ENCODE measurements at regions not wholly inside any gene's neighbourhood (a gene's known extent, or its start where the extent isn't known, plus 50 kb on each side); places are given as distances from the start of the nearest gene placed in this dataset.
"Not testable (repeated sequence)": the region's sequence is repeated elsewhere in the genome, so short reads cannot be mapped to it uniquely, and the experiment has no call there.

DNA sequence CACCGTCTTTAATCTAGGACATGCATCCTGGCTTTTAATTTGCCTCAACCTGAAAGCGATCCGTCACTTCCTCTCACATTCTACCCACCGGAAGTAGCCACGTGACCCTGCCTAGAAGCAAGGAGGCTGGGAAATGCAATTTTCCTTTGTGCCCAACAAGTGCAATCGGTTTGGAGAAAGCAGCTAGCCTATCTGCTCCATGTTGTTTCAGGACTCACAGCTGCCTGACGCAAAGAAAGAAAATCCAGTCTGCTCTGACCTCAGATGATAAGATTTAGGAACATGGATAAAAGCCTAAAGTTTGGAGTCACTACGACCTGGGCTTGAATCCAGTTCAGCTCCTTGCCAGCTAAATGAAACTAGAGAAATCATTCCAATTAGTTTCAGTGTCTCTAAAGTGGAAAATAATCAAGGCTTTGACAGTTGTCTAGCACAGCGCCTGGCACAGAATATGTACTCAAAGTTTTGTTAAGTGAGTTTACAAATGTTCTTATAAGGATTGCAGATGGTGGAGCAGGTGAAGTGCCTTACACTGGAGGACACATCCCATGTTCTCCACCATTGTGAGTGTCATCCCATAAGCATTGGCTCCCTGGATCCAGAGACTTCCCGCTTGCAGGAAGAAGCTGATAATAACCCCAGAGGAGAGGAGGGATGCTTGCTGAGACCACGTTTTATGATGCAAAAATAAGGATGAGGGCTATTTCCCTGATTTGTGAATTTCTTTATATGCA is 553.7 kb downstream of the MN1 start:
- DNase-seq (ENCODE audit: low read depth in 2 of 2), result no peak

DNA sequence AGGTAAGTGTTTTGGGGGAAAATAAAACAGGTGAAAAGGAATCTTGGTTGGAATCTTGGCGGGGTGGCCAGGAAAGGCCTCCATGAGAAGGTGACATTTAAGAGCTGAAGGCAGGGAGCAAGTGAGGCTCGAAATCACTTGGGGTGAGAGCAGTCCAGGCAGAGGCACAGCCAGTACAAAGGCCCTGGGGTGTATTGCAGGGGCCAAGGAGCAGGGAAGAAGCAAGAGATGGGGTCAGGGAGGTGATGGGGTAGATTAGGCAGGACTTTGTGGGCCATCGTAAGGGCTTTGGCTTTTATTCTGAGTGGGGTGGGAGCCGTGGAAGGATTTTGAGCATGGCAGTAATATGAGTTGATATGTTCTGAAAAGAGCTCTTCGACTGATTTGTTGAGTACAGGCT is 551.1 kb downstream of the MN1 start:
- DNase-seq (ENCODE audit: low read depth in 2 of 2), result no peak

DNA sequence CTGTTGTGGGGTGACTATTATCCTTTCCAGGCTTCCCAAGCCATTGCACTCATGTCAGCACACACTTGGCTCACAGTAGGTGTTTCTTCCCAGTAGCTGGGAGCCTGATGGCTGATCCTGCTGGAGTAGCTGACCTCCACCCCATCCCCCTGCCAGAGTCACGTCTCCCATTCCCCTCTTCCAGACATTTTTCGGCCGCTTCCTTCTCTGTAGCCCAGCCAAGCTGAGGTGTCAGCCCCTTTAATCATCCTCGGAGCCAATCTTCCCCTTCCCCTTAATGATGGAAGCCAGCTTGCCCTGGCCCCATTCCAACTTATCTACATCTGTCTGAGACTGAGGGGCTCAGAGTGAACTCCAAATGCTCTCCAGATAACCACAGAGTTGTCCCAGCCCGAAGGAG is 550.7 kb downstream of the MN1 start:
- DNase-seq (ENCODE audit: low read depth in 2 of 2), result no peak

DNA sequence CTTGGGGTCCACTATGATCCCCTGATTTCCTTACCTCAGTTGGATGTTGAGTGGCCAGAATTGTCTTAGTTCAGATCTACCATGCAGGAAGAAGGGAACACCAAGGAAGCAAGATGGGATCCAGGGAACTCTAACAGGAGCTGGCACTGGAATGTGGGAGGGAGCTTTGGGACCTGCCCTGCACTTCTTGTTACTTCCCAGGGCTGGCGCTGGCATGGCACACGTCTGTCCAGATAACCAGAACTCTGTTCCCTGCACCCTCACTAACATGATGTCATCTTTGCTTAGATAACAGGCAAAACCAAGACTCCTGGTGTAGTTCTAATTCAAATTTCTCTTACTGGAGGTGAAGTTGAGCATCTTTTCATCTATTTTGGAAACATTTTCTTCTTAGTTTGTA is 550.0 kb downstream of the MN1 start:
- no peak for DNase-seq (ENCODE audit: low read depth in 2 of 2)

DNA sequence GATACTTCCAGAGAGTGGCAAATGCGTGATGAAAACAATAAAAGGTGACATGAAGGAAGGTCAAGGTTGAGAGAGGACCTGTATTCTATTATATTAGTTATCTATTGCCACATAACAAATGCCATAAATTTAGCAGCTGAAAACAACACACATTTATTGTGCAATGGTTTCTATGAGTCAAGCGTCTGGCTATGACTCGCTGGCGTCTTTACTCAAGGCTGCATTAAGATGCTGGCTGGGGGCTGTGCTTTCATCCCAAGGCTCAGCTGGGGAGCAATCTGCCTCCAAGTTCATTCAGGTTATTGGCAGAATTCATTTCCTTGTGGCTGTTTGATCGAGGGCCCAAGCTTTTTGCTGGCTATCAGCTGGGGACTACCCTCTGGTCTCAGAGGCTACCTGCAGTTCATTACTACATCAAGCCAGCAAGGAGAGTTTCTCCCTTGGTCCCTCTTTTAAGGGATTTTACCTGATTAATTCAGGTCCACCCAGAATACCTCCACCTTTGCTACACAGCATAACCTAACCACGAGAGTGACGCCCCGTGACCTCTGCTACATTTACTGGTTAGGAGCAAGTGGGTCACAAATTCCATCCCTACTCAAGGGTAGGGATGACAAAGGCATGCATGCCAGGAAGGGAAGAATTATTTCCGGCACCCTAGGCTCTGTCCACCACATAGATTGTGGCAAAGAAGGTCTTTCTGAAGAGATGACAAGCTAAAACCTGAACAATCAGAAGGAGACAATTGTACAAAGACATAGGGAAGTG is 549.1 kb downstream of the MN1 start:
- DNase-seq (ENCODE audit: low read depth in 2 of 2), result no peak

DNA sequence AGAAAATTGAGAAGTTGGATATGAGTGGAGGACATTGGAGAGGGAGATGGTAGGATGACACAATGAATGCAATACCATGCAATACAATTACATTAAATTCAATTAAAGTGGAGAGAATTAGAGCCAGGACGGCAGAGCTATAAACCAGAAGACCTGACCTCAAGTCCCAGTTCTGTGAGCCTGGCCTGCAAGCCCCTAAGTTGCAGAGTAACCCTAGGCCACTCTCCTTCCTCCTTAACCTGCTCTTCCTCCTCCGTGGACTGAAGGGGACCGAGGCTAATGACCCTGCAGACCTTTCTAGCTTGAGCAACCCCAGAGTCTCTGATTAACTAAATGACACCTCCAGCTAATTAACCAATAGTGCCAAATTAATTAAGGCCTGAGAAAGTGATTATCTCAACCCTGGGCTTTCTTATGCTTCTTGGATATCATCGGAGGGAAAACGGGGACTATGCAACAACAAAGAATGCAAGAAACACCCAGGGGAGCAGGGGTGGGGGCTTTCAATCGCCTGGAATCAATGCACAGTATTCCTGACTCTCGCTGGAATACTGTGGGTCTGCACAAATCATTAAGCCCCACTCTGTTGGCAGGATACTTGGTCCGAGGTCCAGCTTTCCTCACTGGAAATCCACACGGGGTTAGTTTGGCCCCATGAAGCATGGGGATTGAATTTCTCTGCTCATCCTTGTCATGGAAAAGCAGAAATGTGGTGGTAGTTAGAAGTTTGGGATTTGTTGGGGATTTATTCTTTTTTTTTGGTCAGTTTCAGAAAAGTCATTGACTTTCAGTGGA is 548.3 kb downstream of the MN1 start:
- DNase-seq (ENCODE audit: low read depth in 2 of 2), result no peak

DNA sequence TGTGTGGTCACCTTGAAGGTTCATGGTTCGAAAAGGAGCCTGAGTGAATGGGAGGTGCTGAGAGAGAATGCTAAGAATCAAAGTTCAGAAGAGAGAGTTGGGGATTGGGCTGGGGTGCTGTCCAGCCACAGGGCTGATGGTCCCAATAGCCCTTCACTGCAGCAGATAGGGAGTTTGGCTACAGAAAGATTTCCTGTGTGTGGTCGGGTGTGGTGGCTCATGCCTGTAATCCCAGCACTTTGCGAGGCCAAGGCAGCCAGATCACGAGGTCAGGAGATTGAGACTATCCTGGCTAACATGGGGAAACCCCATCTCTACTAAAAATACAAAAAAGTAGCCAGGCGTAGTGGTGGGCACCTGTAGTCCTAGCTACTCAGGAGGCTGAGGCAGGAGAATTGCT is 547.5 kb downstream of the MN1 start:
- DNase-seq (ENCODE audit: low read depth in 2 of 2), result not testable (repeated sequence)

DNA sequence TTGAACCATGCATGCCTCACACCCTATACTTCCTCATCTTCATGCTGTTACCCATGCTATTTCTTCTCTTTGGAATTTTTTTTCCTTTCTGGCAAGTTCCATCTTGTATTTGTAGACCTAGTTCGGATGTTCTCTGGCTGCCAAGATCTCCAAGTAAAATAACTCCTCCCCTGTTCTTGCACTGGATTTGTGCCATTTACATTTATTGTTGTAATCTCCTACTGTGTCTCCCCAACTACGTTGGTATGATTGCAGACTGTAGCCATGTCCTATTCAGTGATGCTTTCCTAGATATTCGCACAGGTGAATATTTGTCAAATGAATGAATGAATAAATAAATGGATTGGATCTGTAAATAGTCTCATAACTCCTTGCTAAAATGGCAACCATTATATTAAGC is 546.0 kb downstream of the MN1 start:
- no peak for DNase-seq (ENCODE audit: low read depth in 2 of 2)

DNA sequence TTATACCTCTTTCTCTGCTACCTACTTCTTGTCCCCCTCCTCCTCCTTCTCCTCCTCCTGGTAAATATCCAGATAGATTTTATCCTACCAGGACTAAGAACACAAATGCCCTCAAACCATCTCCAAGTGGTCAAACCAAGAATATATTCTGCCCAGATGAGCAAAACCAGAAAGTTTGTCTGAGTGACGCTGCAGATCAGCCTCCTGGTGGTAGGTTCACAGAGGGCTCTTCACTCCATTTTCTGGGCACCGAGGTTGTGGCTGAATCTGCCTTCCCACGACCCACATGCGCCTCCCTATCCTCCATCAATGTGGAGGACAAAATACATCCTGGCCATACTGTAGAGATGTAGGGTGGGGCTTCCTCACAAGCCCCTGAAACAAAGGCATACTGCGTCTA is 543.6 kb downstream of the MN1 start:
- DNase-seq (ENCODE audit: low read depth in 2 of 2), result no peak

DNA sequence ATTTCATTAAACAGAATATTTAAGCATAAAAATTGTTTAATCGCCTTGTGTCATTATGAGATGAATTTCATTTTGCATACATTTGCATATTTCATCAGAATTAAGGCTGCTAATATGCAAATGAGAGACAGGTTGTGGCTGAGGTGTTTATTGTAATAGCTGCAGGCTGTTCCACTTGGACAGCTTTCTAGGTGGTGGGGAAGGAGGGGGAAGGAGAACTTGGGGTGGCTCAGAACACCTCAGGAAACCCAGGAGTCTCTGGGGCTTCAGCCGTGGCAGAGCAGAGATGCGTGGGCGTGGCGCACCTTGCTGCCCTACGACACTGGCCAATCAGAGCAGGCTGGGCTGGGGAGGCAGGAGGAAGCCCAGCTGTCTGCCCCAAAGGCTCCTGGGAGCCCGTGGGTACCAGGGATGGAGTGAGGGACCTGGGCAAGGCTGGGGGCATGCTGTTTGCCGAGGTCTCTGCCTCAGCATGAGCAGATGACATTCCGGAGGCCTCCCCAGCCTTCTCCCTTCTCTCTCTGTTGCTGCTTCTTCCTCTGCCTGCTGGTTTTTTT is 542.9 kb downstream of the MN1 start:
- DNase-seq (ENCODE audit: low read depth in 2 of 2), result no peak

DNA sequence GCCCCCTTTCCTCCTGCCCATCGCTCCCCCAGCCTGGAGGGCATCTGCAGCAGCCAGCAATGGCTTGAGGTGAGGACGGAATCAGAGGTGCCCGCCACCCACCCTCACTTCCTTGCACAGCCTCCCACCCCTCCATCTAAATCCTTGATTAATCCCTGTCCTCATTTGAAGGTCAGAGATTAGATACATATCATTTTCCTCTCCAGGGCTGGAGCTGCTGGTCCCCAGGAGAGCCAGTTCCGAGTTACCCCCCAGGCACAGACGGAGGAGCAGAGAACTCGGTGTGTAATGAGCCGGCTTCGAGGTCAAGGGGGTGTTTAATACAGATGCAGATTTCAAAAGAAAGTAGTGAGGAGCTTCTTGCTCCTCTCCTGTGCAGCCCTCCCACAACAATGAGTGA is 542.1 kb downstream of the MN1 start:
- DNase-seq (ENCODE audit: low read depth in 2 of 2), result no peak

DNA sequence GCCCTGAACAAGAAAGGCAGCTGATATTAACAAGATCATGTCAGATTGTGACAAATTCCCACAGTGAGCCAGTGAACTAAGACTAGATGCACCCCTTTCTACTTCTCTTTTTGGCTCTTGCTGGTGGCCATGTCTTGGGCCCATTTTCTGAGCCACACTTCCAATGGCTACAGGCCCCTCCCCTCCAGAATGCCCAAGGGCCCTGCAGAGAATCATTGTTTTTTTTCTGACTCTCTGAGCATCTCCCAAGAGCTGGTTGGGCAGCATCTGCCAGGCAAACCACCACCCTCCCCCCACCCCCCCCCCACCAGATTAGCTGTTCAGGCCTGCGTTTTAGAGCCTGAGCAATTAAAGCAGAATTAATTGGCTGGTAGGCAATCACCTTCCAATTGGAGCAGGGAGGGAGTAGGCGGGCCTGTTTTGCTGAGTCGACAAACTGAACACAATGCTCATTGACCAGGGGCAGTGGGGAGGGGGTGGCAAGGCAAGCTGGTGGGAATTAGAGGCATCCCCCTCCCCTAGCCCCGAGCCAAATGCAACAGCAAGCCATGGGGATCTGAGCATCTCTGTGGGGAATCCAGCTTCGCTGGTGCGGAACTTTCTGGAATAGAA is 541.4 kb downstream of the MN1 start:
- no peak for DNase-seq (ENCODE audit: low read depth in 2 of 2)

DNA sequence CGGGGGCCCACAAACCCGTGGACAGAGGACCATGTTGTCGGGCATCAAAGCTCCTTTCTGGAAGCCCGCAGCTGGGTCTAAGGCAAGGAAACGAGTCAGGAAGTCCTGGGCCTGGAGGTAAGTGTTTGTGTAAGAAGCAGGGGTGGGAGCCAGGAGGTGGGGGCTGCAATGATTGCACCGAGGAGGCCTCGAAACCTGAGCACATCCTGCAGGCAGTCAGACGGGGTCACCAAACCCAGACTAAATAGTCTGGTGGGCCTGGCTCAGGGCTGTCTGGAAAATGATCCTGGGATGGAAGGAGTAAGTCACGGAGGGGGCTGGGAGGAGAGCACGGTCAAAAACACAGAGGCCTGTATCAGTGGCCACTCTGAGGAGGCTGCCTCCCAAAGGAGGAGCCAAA is 539.2 kb downstream of the MN1 start:
- DNase-seq (ENCODE audit: low read depth in 2 of 2), result no peak

DNA sequence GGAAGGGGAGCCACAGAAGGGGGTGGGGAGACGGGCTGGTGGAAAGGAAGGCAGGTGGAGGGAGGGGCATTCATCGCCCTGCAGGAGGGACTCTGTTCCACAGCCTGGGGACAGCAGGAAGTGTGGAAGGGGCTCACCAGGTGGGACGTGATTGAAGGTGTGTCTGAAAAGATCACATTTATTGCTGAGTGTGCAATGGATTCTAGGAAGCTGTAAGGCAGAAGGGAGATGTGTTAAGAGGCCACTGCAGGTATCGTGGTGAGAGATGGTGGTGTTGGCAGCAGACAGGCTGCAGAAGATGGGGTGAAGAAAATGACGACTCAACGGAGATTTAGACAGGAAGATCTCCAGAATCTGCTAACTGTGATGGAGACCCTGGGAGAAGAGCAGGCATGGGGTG is 537.4 kb downstream of the MN1 start:
- DNase-seq (ENCODE audit: low read depth in 2 of 2), result no peak

DNA sequence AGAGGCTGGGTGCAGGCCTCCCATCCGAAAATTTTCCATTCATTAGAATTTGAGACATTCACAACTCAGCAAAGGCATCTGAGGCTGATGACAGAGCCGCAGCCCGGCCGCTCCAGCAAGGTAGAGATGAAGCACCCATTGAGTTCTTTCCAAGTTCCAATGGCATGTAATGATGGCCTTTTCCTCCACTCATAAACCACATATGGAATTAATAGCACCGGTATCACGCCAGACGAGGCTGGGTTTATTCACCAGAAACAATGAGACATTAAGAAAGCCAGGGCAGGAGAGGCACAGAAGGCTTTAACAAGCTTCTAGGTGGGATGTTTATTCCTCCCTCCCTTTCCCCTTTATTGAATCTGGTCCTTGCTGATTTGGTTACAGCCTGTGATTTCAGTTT is 534.4 kb downstream of the MN1 start:
- DNase-seq (ENCODE audit: low read depth in 2 of 2), result no peak

DNA sequence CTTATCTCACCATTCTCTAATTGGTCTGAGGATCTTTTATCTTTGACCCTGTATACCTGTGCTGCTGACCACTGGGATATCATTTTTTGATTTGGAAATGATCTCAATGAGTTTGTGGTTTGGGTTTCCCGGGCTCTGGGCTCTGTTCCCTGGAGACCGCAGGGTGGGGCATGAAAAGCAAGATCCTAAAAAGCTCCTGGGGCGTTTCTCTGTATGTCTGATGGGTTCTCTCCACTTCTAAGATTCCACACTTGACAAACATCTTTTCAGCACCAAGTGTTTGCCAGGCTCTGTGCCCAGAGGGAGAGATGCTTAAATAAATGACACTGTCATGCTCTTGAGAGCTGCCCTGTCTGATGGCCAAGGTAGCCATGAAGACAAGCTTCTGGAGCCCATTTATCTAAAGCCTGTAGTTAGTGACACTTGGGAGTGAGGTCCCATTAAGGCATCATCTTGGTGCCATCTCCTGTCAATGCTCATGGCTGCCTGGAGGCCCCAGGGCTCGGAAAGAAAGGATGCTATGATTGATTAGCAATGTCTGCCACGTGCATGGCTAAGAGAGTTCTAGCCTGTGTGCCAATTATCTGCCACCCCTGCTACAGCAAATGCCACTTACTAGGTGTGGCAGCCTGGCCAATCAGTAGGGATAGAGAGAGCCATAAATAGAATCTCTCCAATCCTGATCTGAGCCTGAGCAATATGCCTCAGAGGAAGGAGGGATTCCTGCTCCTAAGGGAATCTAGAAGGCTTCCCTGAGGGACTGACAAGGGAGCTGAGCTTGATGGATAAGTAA is 531.6 kb downstream of the MN1 start:
- DNase-seq (ENCODE audit: low read depth in 2 of 2), result no peak

DNA sequence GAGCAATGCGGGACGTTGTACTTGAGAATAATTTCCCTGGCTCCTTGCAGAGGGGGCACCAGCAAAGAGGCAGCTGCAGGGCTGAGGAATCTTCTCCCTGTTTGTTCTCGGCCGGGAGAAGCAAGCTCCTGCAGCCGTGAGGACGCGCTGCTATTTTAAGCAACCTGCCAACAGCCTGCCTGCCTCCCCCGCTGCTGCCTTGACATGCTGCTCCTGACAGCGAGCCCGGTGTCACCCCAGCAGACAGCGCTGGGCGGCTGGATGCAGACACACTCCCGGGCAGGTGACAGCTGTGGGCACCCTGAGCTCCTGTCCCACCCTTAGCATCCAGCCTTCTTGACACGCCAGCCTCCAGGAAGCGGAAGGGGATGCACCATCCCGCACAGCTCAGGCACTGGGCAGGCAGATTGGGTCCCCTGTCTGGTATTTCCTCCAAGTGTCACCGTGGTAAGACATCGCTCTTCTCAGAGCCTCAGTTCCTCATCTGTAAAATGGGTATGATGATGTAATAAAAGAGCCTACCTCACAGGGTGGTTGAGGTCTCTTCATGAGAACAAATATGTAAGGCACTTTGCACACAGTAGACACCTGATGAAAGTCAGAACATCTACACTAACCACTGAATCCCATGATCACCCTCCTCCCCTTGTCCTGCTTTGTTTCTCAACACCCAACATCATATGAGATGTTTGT is 530.6 kb downstream of the MN1 start:
- no peak for DNase-seq (ENCODE audit: low read depth in 2 of 2)

DNA sequence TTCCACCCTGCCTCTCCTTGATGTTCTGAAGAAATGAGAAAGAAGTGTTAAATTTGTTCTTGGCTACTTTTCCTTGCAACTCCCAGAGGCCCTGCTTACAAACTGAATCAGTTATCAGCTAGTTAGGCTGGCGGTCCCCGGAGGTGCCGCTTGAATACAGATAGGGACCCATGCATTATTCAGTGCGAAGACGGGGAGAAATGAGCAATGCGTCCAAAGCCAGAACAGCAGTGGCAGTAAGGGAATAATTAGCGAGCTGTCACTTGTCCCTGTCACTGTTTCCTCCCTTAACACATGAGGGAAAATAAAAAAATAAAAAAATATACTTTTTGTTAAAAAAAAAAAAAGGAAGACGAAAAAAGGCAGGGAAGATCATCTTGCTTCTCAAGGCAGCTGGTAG is 528.1 kb downstream of the MN1 start:
- DNase-seq (ENCODE audit: low read depth in 2 of 2), result no peak

DNA sequence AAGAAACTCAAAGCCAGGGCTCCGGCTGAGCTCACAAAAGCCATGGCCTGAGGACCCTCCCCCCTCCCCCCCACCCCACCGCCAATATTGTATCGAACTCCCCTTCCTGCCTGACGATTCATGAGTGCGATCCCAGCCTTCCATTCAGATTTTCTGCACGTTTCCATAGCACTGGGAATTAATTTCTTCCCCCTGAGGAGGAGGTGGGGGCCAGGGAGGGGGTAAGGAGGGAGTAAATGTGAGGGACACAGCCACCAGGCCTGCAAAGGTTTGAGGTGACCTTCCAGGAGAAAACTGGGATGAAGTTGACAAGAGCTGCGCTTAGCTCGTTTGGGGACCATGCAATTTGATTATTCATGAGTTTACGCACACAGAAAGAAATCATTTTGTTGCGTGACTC is 527.7 kb downstream of the MN1 start:
- no peak for DNase-seq (ENCODE audit: low read depth in 2 of 2)

DNA sequence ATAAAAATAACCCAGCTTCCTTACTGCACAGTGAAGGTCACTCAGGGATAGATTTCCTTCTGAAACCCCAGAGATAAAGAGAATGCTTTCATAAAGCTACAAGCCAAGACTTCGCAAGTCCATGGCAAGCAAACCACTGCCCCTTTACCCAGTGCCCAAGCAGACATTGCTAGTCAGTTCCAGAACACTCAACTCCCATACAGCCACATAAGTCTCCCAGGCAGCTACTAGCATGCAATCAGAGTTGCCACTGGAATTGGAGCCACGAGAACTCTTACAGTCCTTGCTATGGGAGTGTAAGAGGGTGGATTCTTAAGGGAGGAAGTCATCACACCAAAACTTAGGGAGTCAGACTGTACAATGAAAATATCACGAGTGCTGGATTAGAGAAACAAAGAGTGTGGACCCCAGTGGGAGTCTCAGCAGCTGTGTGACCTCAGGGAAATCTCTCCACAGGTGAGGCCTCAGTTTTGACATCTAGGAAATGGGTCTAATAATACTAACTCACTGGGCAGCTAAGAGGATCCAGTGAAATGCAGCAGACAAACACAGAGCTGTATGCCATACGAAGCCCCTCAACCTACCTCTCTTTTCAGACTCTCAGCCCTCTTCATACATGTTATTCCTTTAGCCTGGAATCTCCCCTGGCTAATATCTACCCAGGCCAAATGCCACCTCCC is 526.6 kb downstream of the MN1 start:
- DNase-seq (ENCODE audit: low read depth in 2 of 2), result no peak
